HUES64 (cell line): ENCODE measurements at regions not wholly inside any gene's neighbourhood (a gene's known extent, or its start where the extent isn't known, plus 50 kb on each side); places are given as distances from the start of the nearest gene placed in this dataset.

Experiments
- H3K27ac ChIP-seq: 2 replicates; pipeline ENCODE4 v1.7.0; 2013; ENCODE audit warnings: low read depth, low read length, inconsistent platforms
- H3K27me3 ChIP-seq: 2 replicates; pipeline ENCODE4 v1.6.1; 2013; ENCODE audit warnings: mild to moderate bottlenecking, low read length; ENCODE audit not compliant: insufficient read depth
- H3K36me3 ChIP-seq: 2 replicates; pipeline ENCODE4 v1.6.1; 2013; ENCODE audit warnings: mild to moderate bottlenecking, low read length; ENCODE audit not compliant: insufficient read depth
- H3K4me1 ChIP-seq: 2 replicates; pipeline ENCODE4 v1.6.1; 2013; ENCODE audit warnings: mild to moderate bottlenecking, low read length, moderate library complexity; ENCODE audit not compliant: insufficient read depth
- H3K4me3 ChIP-seq: 2 replicates; pipeline ENCODE4 v1.5.1; 2013; ENCODE audit warnings: mild to moderate bottlenecking, low read length, moderate library complexity
- H3K9ac ChIP-seq: 2 replicates; pipeline ENCODE4 v1.6.1; 2013; ENCODE audit warnings: mild to moderate bottlenecking, low read depth, low read length
- H3K9me3 ChIP-seq: 2 replicates; pipeline ENCODE4 v1.6.1; 2013; ENCODE audit warnings: low read depth, low read length; ENCODE audit not compliant: insufficient read depth
- WGBS: fragments of 150-250, 120-280 bp; methylation state at CpG from one replicate; pipeline ENCODE4 v1.1.7; 2013; ENCODE audit warnings: missing lambda C conversion rate; 5-methylcytosine and 5-hydroxymethylcytosine counted together

DNA sequence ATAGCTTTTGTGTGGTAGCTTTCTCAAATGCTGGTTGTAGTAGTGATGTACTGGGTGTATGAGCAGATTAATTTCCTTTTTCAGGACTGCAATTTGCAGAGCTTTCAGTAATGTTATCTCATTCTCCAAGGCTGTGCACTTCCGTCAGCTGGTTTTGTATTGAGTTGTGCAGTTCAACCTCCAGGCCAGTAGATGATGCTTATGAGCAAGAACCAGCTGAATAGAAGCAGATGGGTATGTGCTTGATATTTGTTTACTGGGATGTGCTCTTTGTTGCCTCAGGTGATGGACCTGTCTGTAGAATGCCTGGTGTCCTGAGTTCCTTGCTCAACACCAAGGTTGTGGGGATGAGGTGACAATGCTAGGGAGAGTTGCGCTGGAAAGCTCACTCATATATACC lies 462.8 kb downstream of the PCDH18 start:
- no peak overlapping the region for H3K4me3 ChIP-seq

DNA sequence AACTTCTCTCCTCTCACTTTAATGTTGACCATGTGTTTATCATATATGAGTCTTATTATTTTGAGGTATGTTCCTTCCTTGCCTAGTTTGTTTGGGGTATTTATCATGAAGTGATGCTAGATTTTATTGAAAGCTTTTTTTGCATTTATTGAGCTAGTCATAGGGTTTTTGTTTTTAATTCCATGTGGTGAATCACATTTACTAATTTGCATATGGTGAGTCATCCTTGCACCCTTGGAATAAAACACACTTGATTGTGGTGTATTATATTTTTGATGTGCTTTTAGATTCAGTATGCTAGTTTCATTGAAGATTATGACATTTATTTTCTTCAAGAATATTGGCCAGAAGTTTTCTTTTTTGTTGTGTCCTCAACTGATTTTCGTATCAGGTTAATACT lies 464.6 kb downstream of the PCDH18 start:
- WGBS: 92% methylated on average over 1 of the region's 1 CpG
- H3K27ac ChIP-seq: no peak overlapping the region
- no peaks in the 10 kb centered on the region for H3K27me3 ChIP-seq
- H3K4me3 ChIP-seq: no peak overlapping the region
- no peak overlapping the region for H3K9ac ChIP-seq
- H3K4me1 ChIP-seq: no peaks in the 10 kb centered on the region
- no peaks in the 10 kb centered on the region for H3K36me3 ChIP-seq
- H3K9me3 ChIP-seq: no peaks in the 10 kb centered on the region

More for the DNA sequence above, 462.8 kb downstream of the PCDH18 start:
- WGBS: 93% methylated on average over 1 of the region's 2 CpGs
- no peak overlapping the region for H3K27ac ChIP-seq
- no peaks in the 10 kb centered on the region for H3K9me3 ChIP-seq
- no peaks in the 10 kb centered on the region for H3K36me3 ChIP-seq
- H3K27me3 ChIP-seq: no peaks in the 10 kb centered on the region
- no peak overlapping the region for H3K9ac ChIP-seq
- H3K4me1 ChIP-seq: no peaks in the 10 kb centered on the region

DNA sequence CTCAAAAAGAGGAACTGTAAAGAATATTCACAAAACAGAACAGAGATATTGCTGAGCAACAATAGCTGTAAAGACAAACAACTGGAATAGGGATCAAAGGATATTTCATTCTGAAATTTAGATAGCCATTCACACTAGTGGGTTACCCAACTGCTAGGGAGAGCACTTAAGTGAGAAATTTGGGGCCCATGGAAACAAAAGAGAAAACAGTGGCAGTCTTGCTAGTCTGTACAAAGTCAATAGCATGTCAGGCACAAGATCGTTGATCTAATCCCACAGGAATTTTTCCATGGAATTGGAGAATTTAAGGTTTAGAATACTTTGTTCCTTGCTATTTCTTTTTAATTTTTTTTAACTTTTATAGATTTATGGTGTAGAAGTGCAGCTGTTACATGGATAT lies 467.0 kb downstream of the PCDH18 start:
- no peak overlapping the region for H3K27ac ChIP-seq
- no peak overlapping the region for H3K4me3 ChIP-seq
- H3K4me1 ChIP-seq: no peaks in the 10 kb centered on the region
- H3K9ac ChIP-seq: no peak overlapping the region
- no peaks in the 10 kb centered on the region for H3K27me3 ChIP-seq
- no peaks in the 10 kb centered on the region for H3K9me3 ChIP-seq
- H3K36me3 ChIP-seq: no peaks in the 10 kb centered on the region
- WGBS: 80% methylated on average over 1 of the region's 1 CpG

DNA sequence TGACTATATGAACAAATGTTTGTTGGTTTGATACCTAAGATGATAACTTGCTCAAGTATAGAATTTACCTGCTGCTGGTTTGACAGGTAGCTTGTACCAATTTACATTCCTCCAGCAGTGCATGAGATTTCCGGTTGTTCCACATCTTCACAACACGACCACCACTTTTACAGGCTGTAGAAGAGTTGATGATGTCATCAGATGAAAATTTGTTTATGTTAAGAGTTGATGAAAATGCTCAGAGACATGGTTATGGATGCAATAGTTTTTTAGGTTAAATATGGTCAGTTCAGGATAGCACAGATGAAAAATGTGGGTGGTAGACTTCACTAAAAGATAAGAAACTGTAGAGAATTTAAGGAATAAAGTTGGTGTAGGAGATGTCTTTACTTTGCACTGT lies 468.3 kb downstream of the PCDH18 start:
- 100% methylated on average over 2 of the region's 2 CpGs for WGBS
- Histone ChIP-seq H3K36me3 (no peaks in the 10 kb centered on the region), H3K9ac (no peak overlapping the region), H3K27ac (no peak overlapping the region), H3K27me3 (no peaks in the 10 kb centered on the region), H3K4me3 (no peak overlapping the region), H3K9me3 (no peaks in the 10 kb centered on the region), H3K4me1 (0 out of 2 replicates have a peak, but pooled peaks cover 5% of the 10 kb centered on the region)

DNA sequence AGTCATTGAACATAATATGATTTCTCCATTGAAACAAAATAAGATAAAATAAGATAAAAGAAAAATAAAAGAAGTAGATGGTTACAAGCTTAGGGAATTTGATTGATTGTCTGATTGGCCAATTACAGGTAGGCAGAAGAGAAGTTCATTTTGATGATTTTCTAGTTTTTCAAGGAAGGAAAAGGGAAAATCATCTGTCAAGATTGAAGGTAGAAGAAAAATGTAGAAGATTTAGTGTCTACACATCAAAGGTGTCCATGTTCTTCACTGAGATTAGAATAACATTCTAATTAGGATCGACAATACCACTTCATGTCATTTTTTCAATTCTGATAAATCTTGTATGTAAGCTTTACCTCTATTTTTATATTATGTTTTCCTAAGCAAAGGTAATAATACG lies 489.1 kb downstream of the PCDH18 start:
- Histone ChIP-seq H3K27ac (no peak overlapping the region), H3K9me3 (no peaks in the 10 kb centered on the region), H3K9ac (no peak overlapping the region), H3K27me3 (no peaks in the 10 kb centered on the region), H3K4me3 (no peak overlapping the region), H3K36me3 (no peaks in the 10 kb centered on the region), H3K4me1 (no peaks in the 10 kb centered on the region)
- WGBS: no CpG with 5 or more reads among the region's 2 CpGs

DNA sequence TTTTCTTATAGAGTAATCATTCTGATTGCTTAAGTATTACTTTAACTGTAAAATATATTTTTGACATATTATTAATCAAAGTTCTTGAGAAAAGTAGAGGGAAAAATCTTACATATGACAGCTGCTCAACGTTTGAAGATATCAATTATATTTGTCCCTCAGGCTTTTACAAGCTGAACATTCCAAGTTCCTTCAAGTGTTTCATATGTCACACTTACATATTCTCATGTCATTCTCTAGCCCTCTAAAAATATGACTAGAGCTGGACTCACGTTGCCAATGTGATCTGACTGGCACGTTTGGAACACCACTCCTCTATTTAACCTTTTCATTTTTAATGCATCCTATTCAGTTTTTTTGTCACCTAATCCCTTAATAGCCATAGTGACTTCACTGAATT lies 492.9 kb downstream of the PCDH18 start:
- Histone ChIP-seq H3K9me3 (no peaks in the 10 kb centered on the region), H3K27ac (no peak overlapping the region), H3K4me1 (no peaks in the 10 kb centered on the region), H3K36me3 (no peaks in the 10 kb centered on the region), H3K27me3 (no peaks in the 10 kb centered on the region), H3K9ac (no peak overlapping the region), H3K4me3 (no peak overlapping the region)
- WGBS: 91% methylated on average over 3 of the region's 3 CpGs

DNA sequence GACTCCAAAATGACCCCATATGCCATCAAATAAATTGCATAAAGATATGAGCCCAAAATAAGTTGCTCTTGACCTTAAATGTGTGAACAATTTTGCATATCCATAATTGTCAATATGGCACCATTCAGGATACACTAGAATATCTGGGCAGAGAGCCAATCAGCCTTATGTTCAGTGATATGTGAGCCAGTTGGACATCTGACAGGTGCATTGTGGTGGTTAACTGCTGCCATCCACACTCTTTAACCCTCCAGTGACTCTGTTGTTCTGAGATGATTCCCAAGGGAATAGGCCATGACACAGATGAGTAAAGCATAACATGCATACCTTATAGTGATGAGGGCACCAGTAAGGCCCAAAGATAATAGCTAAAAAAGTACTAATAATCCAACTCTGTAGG lies 500.1 kb downstream of the PCDH18 start:
- H3K4me3 ChIP-seq: no peak overlapping the region
- H3K36me3 ChIP-seq: no peaks in the 10 kb centered on the region
- H3K9me3 ChIP-seq: no peaks in the 10 kb centered on the region
- H3K9ac ChIP-seq: no peak overlapping the region
- no peak overlapping the region for H3K27ac ChIP-seq
- no peaks in the 10 kb centered on the region for H3K4me1 ChIP-seq
- no peaks in the 10 kb centered on the region for H3K27me3 ChIP-seq

DNA sequence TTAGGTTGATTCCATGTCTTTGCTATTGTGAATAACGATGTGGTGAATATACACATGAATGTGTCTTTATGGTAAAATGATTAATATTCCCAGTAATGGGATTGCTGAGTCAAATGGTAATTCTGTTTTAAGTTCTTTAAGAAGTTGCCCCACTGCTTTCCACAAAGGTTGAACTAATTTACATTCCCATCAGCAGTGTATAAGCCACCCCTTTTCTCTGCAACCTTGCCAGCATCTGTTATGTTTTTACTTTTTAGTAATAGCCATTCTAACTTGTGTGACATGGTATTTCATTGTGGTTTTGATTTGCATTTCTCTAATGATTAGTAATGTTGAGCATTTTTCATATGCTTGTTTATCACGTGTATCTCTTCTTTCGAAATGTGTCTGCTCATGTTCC lies 503.3 kb downstream of the PCDH18 start:
- Histone ChIP-seq H3K4me3 (no peak overlapping the region), H3K27me3 (no peaks in the 10 kb centered on the region), H3K9ac (no peak overlapping the region), H3K9me3 (no peaks in the 10 kb centered on the region), H3K36me3 (no peaks in the 10 kb centered on the region), H3K27ac (no peak overlapping the region), H3K4me1 (peaks cover 6% of the 10 kb centered on the region; the same call in 1 of the 2 replicates)
- WGBS: 92% methylated on average over 3 of the region's 3 CpGs

DNA sequence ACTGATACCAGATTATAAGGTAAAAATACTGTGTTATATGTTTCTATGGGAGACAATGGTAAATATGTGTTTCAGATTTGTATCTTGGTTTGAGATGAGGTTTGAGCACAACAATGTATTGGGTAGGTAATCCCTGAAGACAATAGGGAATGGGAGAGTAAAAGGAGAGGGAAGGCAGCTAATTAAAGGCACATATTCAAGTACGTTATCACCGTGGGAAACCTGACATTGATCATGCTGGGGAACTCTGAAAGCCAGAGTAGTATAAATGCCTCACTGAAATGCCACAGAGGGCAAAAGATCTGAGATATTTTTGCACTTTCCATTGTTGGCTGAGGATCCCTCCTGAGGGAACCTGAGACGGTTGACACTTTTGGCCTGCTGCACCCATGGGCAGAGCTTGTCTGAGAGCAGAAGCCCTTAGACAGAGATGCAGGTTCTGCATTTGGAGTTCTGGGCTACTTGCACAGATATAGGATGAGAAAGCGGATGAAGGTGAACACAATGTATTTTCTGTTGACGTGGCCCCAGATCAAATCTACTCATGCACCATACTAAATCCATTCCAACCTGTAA lies 506.7 kb downstream of the PCDH18 start:
- Histone ChIP-seq H3K36me3 (no peaks in the 10 kb centered on the region), H3K27me3 (no peaks in the 10 kb centered on the region), H3K4me3 (no peak overlapping the region), H3K9ac (no peak overlapping the region), H3K4me1 (peaks cover 6% of the 10 kb centered on the region; the same call in 1 of the 2 replicates), H3K27ac (no peak overlapping the region), H3K9me3 (no peaks in the 10 kb centered on the region)
- 69% methylated on average over 4 of the region's 5 CpGs for WGBS

DNA sequence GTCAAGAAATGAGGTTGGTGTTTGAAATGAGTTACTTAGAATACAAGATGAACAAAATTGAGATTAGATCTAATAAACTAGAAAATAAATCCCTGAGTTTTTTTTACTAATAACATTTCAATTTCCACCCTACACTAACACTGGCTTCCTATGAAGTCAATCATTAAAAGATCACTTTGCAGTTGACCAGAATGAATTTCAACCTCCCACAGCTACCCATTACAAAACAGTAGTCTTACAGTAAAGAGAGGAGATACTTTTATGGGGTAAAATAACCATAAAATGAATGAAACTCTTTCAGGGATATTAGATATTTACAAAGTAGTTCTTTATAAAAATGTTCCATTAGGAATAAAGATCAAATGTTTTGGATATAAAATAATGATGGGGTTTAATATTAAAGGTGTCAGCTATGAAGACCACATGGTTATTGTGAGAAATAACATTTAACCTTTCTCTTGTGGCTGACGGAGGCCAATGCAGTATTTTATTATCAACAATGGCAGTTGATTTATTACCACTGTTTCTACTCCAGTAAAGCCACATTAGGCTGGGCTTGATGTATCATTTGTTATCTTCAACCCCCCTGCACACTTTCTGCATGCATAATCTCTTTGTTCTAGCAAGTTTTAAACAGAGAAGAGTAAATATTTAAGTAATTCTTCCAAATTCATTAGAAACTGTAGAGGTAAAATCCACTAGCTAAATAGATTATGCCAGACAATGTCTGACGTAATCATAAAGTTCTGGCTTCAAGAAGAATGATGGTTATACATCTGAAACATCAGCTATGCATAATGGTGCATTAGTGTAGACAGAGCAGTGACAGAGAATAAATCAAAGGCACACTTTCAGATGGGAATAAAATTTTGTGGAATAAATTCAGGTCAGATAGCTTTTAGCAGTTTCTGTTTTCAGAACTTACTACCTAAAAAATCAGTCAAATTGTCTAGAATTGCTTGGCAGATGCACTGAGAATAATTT lies 516.6 kb downstream of the PCDH18 start:
- Histone ChIP-seq H3K9ac (no peak overlapping the region), H3K4me3 (no peak overlapping the region), H3K4me1 (no peaks in the 10 kb centered on the region), H3K9me3 (no peaks in the 10 kb centered on the region), H3K27ac (no peak overlapping the region), H3K36me3 (no peaks in the 10 kb centered on the region), H3K27me3 (no peaks in the 10 kb centered on the region)
- 100% methylated on average over 2 of the region's 2 CpGs for WGBS

DNA sequence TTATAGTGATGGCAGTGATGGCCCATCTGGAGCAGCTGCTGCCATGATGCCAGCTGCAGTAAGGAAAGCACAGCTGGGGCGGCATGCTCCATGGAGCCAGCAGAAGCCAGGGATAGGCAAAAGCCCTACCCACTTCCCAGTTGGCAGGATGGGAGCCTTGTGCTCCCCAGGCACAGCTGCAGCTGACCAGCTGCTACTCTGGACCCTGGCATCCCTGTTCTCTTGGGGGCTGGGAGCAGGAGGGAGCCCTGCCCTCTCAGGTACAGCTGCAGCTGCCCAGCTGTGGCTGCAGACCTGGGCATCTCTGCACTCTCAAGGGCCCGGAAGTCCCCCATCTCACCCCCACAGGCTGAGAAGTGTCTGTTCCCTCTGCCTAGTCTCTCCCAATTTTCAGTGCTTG lies 531.9 kb downstream of the PCDH18 start:
- Histone ChIP-seq H3K27me3 (no peaks in the 10 kb centered on the region), H3K4me1 (no peaks in the 10 kb centered on the region), H3K27ac (no peak overlapping the region), H3K36me3 (no peaks in the 10 kb centered on the region), H3K4me3 (no peak overlapping the region), H3K9me3 (peaks cover 16% of the 10 kb centered on the region; the same call in 1 of the 2 replicates), H3K9ac (no peak overlapping the region)
- WGBS: 92% methylated on average over 2 of the region's 2 CpGs
